ENCODE measurements at regions not wholly inside any gene's neighbourhood (a gene's known extent, or its start where the extent isn't known, plus 50 kb on each side); places are given as distances from the start of the nearest gene placed in this dataset.

GRCh38 chr2:239725551-239725890 is 299.6 kb downstream of the NDUFA10 start:
- TF ChIP-seq GLI2 (tag by site-specific recombination; IDR thresholded peaks at IDR 0.05; ENCODE audit: borderline replicate concordance, low read depth): no peak
- TF ChIP-seq WT1 (tag by site-specific recombination; IDR thresholded peaks at IDR 0.05): no peak
- TF ChIP-seq ZNF138 (tag by site-specific recombination; IDR thresholded peaks at IDR 0.05; ENCODE audit: borderline replicate concordance): no peak
- no peak for TF ChIP-seq ZNF341 (tag by site-specific recombination; IDR thresholded peaks at IDR 0.05; ENCODE audit: low read depth)
- TF ChIP-seq MEIS1 (CRISPR knock-in tag; IDR thresholded peaks at IDR 0.05; ENCODE audit: borderline replicate concordance): no peak
- TF ChIP-seq CTCF (tag by site-specific recombination; IDR thresholded peaks at IDR 0.05): no peak
- no peak for TF ChIP-seq ZNF449 (tag by site-specific recombination; IDR thresholded peaks at IDR 0.05)
- no peak for TF ChIP-seq ZNF23 (tag by site-specific recombination; IDR thresholded peaks at IDR 0.05; ENCODE audit: borderline replicate concordance)
- no peak for TF ChIP-seq ZBTB49 (tag by site-specific recombination; IDR thresholded peaks at IDR 0.05; ENCODE audit: low read depth)
- TF ChIP-seq ZSCAN18 (tag by site-specific recombination; IDR thresholded peaks at IDR 0.05): no peak
- no peak for TF ChIP-seq ZNF335 (tag by site-specific recombination; conservative IDR thresholded peaks at IDR 0.05)
- TF ChIP-seq ZNF16 (tag by site-specific recombination; IDR thresholded peaks at IDR 0.05; ENCODE audit: low read depth): no peak
- TF ChIP-seq PATZ1 (tag by site-specific recombination; IDR thresholded peaks at IDR 0.05): no peak

Data from HEK293 (cell line).